PFSK-1 (cell line): ENCODE measurements at regions not wholly inside any gene's neighbourhood (a gene's known extent, or its start where the extent isn't known, plus 50 kb on each side); places are given as distances from the start of the nearest gene placed in this dataset.

Experiments used
- SIN3A ChIP-seq: IDR thresholded peaks from 2 replicates; pipeline ENCODE4 v1.6.1; 2012; ENCODE audit warnings: mild to moderate bottlenecking, low read length, moderate library complexity, borderline replicate concordance; ENCODE audit not compliant: insufficient read depth
- TAF1 ChIP-seq: IDR thresholded peaks from 2 replicates; pipeline ENCODE4 v1.6.1; 2012; ENCODE audit warnings: low read length, control low read depth, borderline replicate concordance; ENCODE audit not compliant: insufficient read depth

DNA sequence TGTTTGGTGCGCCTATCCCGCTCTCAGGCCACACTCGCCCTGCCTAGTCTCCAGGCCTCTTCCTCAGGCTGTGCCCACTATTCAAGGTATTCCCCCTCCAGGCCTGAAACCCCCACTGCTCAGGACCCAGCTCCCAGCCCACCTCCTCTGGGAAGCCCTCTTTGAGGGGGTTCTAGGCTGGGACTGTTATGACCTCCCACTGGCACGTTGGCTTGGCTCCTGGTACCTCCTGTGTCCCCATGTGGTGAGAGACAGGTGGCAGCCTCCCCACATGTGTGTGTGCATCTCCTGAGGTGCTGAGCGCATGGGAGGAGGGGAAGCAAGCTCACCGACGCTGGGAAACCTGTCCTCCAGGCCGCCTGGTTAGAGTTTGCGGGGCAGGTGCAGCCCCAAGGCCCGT, 82.5 kb downstream of the EDN3 start:
- TF ChIP-seq TAF1 = no peak
- no peak for TF ChIP-seq SIN3A
